Nephron (organoid): ENCODE measurements at regions not wholly inside any gene's neighbourhood (a gene's known extent, or its start where the extent isn't known, plus 50 kb on each side); places are given as distances from the start of the nearest gene placed in this dataset.

Source experiments
- H3K27ac Mint-ChIP-seq, 3 experiments: 2 replicates each; pipeline ENCODE4 v1.8.0; 2020; ENCODE audit warnings: mixed read lengths in 3 of 3, mild to moderate bottlenecking in 2 of 3, moderate library complexity in 1 of 3
- H3K27me3 Mint-ChIP-seq: 2 replicates; pipeline ENCODE4 v1.8.0; 2021; ENCODE audit warnings: low read depth, mild to moderate bottlenecking, moderate library complexity, mixed read lengths
- H3K36me3 Mint-ChIP-seq: 2 replicates; pipeline ENCODE4 v1.8.0; 2020; ENCODE audit warnings: low read depth, mixed read lengths
- H3K4me1 Mint-ChIP-seq: 2 replicates; pipeline ENCODE4 v1.8.0; 2020; ENCODE audit warnings: mixed read lengths
- H3K4me3 Mint-ChIP-seq, 3 experiments: 2 replicates each; pipeline ENCODE4 v1.8.0; 2020; ENCODE audit warnings: mild to moderate bottlenecking in 3 of 3, mixed read lengths in 3 of 3, moderate library complexity in 2 of 3
- H3K9me3 Mint-ChIP-seq: 2 replicates; pipeline ENCODE4 v1.8.0; 2020; ENCODE audit warnings: mixed read lengths
- CTCF ChIP-seq, 3 experiments: fragments of 200-600 bp; sonication (generic); IDR thresholded peaks; one replicate each; pipeline ENCODE4 v1.5.0; 2021; ENCODE audit warnings: antibody characterized with exemption in 3 of 3; ENCODE audit not compliant: unreplicated experiment in 3 of 3

DNA sequence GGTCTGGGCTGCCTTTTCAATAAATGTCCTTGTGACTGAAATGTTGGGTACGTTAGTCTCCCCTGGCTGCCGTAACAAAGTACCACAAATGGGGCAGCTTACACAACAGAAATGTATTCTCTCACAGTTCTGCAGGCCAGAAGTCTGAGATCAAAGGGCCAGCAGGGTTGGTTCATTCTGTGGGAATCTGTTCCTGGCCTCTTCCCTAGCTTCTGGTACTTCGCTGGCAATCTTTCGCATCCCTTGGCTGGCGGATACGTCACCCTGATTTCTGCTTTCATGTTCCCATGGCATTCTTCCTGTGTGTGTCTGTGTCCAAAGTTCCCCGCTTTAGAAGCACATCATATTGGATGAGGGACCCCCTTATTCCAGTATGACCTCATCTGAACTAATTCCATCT is 95.8 kb upstream of the NCOR2 start:
- Mint-ChIP-seq H3K36me3 (peaks cover 11% of the 10 kb centered on the region), H3K27ac (peak overlapping the region in 2 of 3 experiments; percentile 73 to 88), H3K4me3 (peak overlapping the region in 1 of 3 experiments; percentile 15), H3K4me1 (peaks cover 30% of the 10 kb centered on the region), H3K27me3 (peaks cover 27% of the 10 kb centered on the region), H3K9me3 (peaks cover 26% of the 10 kb centered on the region)
- TF ChIP-seq CTCF (IDR thresholded peaks at IDR 0.05; ENCODE audit: unreplicated experiment in 3 of 3): no peak

DNA sequence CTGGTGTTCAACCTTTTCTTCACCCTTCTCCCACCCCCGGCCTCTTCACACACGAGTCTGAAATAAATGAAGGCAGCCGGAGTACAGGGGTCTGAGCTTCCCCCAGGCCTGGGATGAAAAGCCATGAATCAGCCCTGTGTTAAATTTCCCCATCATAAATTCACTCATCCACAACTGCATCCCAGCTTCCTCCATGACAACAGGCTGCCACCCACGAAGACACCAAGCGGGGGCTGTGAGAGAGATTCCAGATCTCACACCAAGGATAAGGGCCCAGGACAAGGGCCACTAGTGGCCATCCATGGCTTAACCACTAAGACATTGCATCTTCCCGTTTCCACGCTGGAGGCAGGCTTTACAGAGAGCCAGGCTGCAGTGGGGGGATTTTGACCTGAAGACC is 93.9 kb upstream of the NCOR2 start:
- Mint-ChIP-seq H3K4me3 (peak overlapping the region; percentile 20 to 68 (median 52)), H3K9me3 (peaks cover 20% of the 10 kb centered on the region), H3K27me3 (peaks cover 28% of the 10 kb centered on the region), H3K27ac (peak overlapping the region; percentile 73 to 88 (median 86)), H3K4me1 (peaks cover 35% of the 10 kb centered on the region), H3K36me3 (peaks cover 11% of the 10 kb centered on the region)
- TF ChIP-seq CTCF (IDR thresholded peaks at IDR 0.05; ENCODE audit: unreplicated experiment in 3 of 3): peak; percentile 19 to 26 (median 25)

DNA sequence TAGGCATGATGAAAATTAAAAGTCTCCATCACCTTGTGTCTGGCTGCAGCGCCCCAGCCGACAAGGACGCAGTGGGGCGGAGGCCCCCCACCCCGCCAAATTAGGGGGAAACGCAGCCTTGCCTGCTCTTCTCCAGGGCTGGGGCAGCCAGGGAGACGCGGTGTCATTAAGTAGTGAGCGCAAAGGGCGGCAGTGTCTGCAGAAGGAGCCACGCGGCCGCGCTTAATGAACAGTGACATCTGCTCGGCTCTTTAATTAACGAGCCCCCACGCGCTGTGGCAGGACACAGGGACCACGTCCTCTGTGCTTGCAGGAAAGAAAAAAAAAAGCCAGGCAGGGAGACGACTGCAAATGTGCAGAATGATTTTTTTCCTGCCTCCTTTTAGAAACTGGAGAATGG is 93.4 kb upstream of the NCOR2 start:
- Mint-ChIP-seq H3K4me1 (peaks cover 38% of the 10 kb centered on the region), H3K27ac (peak overlapping the region; percentile 73 to 88 (median 86)), H3K36me3 (peaks cover 11% of the 10 kb centered on the region), H3K4me3 (no peak overlapping the region), H3K27me3 (peaks cover 28% of the 10 kb centered on the region), H3K9me3 (peaks cover 15% of the 10 kb centered on the region)
- TF ChIP-seq CTCF (IDR thresholded peaks at IDR 0.05; ENCODE audit: unreplicated experiment in 3 of 3): no peak

DNA sequence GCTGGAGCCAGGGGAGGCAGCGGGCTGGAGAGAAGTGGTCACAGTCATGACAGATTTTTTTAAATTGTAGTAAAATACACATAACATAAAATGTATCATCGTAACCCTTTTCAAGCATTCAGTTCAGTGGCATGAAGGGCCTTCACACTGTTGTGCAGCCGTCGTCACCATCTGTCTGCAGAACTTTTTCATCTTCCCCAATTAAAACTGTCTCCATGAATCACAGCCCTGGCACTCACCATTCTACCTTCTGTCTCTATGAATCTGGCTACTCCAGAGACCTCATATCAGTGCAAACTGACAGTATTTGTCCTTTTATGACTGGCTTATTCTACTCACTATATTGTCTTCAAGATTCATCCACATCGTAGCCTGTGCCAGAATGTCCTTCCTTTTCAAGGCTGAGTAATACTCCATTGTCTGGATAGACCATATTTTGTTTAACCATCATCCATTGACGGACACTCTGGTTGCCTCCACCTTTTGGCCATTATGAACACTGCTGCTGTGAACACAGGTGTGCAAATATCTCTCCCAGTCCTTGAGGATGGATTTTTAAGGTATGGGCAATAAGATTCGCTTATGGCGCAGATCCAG is 91.5 kb upstream of the NCOR2 start:
- Mint-ChIP-seq H3K36me3 (peaks cover 7% of the 10 kb centered on the region), H3K4me1 (peaks cover 43% of the 10 kb centered on the region), H3K27ac (peak overlapping the region; percentile 14 to 88 (median 59)), H3K9me3 (peaks cover 6% of the 10 kb centered on the region), H3K4me3 (no peak overlapping the region), H3K27me3 (peaks cover 33% of the 10 kb centered on the region)
- TF ChIP-seq CTCF (IDR thresholded peaks at IDR 0.05; ENCODE audit: unreplicated experiment in 3 of 3): no peak

DNA sequence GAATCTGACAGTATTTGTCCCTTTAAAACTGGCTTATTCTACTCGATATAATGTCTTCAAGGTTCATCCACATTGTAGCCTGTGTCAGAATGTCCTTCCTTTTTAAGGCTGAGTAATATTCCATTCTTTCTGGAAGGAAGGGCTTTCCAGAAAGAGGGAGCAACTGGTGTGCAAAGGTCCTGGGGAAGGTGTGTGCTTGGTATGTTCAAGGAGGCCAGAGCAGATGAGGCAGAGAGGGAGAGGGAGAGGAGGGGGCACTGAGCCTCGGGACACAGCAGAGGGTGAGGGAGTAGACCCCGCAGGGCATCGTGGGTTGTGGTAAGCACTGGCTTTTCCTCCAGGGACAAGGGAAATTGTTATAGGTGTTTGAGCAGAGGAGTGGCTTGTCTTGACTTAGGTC is 90.9 kb upstream of the NCOR2 start:
- H3K4me3 Mint-ChIP-seq: no peak overlapping the region
- peaks cover 3% of the 10 kb centered on the region for H3K9me3 Mint-ChIP-seq
- H3K27ac Mint-ChIP-seq: peak overlapping the region in 2 of 3 experiments; percentile 59 to 88
- peaks cover 6% of the 10 kb centered on the region for H3K36me3 Mint-ChIP-seq
- peaks cover 48% of the 10 kb centered on the region for H3K4me1 Mint-ChIP-seq
- no peak for TF ChIP-seq CTCF (IDR thresholded peaks at IDR 0.05; ENCODE audit: unreplicated experiment in 3 of 3)
- H3K27me3 Mint-ChIP-seq: peaks cover 31% of the 10 kb centered on the region

- TF ChIP-seq CTCF (IDR thresholded peaks at IDR 0.05; ENCODE audit: unreplicated experiment in 3 of 3): no peak
- H3K27me3 Mint-ChIP-seq: peaks cover 28% of the 10 kb centered on the region
- H3K9me3 Mint-ChIP-seq: peaks cover 3% of the 10 kb centered on the region
- H3K36me3 Mint-ChIP-seq: no peaks in the 10 kb centered on the region
- H3K27ac Mint-ChIP-seq: peak overlapping the region; percentile 39 to 75 (median 65)
- peaks cover 50% of the 10 kb centered on the region for H3K4me1 Mint-ChIP-seq
- H3K4me3 Mint-ChIP-seq: no peak overlapping the region
Observed at GRCh38 chr12:124656947-124657434, 89.6 kb upstream of the NCOR2 start.
